ENCODE measurements at regions not wholly inside any gene's neighbourhood (a gene's known extent, or its start where the extent isn't known, plus 50 kb on each side); places are given as distances from the start of the nearest gene placed in this dataset.
A peak's percentile ranks its signal among the peaks of the same experiment; 100 is the strongest.

- no peak for ATAC-seq
Observed at GRCh38 chr12:92650228-92650822, 52.5 kb upstream of the PLEKHG7 start.

DNA sequence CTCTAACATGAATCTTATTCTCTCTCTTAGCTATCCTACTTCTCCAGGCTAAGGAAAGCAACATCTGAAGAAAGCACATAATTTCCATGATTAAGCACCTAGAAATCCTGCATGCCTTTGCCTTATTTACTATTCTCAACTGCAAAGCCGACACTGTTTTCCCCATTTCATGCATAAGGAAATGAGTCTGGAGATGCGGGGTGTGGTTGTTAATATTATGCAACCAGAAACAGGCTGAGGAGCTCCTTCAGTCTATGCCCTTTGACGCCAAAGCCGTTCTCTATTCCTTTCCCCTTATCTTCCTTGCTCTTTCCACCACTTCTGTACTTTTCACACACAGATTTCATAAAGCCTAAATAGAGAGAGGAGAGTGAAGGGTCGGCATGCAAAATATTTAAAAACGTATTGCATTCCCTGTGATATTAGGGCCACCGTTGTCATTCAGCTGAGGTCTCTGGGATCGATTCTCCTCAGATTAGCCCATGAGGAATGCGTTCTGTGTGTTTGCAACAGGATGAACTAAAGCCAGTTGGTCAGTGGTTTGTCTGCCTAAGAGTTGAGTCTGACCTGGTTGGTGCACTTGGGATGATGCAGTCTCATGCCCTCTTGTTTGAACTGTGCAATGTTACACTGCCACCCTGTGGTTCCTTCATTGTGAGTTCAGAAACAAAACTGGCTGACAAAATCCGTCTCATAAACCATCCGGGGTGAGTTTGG, 53.1 kb upstream of the PLEKHG7 start:
- peak; percentile 84 for ATAC-seq

DNA sequence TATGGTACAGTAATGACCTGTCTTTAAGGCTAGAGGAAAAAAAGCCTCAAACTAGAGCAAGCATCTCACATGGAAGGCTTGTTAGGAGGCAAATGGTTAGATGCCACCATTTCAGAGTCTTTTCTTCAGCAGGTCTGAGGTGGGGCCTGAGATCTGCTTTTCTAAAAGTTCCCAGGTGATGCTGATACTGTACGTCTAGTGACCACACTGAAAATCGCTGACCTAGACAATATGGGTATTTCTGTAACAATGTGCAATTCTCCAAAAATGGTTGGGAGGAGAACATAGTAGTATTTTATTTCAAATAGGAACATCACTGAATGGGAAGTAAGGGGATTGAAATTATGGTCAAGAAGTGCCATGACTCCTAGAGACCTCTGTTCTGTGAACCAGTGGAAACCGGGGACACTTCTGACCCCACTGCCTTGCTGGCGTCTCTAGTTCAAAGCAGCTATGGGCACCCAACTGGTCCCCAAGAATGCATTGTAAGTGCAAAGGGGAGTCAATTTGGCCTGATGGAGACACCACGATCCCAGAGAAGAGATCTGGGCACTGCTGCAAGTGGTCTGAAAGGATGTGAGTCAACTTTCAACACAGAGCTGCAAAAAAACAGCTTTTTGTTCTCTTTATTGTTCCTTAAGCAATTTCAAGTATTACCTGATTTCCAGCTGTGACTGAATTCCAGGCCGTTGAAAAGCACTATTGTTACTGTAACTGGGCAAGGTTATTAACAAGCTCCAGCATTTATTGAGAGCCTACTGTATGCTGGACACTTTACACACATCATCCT, 54.4 kb upstream of the PLEKHG7 start:
- ATAC-seq, result no peak

DNA sequence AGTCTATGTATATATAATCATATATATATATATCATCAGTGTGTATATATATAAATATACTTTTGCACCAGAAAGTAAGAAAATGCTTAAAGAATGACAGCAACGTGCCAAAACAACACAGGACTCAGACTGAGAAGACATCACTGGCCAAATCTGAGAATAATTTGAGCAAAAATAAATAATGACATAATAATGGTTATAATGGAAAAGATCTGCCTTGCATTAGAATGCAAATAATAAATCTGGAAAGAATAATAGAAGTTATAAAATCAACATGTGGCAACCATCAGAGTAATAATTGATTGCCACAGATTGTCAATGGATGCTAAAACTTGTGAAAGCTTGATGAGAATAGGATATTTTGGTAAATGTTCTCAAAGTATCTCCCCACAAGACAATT, 61.5 kb upstream of the PLEKHG7 start:
- ATAC-seq, result no peak

DNA sequence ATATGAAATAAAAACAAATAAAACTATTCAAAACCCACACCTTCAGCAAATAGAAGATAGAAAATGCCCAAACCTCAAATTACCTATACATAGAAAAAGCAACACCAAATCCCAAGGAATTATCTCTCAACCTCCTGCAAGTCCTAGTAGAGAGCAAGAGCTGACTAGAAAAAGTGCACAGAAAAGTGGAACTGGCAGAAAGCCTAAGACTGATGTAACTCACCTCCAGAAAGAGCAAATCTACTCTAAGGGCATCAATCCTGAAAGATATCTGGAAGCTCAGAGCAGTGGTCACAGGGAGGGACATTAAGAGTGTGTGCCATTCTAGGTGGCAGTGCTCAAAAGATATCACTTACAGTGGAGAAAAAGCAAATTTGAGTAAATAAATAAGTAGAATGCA, 62.1 kb upstream of the PLEKHG7 start:
- ATAC-seq, result no peak

GRCh38 chr12:92639017-92639416, 63.8 kb upstream of the PLEKHG7 start:
- no peak for ATAC-seq

DNA sequence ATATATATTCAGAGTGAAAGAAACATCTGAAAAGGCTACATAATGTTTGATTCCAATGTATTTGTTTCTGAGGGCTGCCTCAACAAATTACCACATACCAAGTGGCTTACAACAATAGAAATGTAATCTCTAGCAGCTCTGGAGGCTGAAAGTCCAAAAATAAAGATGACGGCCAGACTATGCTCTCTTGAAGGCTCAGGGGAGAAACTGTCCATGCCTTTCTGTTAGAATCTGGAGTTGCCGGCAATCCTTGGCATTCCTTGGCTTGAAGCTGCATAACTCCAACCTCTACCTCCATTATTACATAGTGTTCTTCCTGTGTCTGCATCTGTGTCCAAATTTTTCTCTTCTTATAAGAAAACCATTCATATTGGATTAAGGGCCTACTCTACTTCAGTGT, 68.1 kb upstream of the PLEKHG7 start:
- ATAC-seq, result no peak

DNA sequence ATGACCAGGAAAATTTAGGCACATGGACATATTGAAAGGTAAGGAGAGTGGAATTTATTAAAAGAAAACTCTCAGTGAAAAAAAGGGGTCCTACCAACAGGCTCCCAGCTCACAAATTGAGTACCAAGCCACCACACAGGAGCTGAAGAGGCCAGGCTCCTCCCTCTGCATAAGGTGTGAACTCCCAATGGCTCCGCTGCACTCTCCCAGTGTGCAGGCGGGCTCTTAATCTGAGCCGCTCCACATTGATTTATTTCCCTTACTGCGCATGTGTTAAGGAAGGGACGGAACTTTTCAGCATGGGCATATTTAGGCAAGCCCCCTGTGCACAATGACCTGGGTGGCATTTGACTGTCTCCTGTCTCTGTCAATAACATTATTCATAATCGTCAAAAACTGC, 68.6 kb upstream of the PLEKHG7 start:
- no peak for ATAC-seq

DNA sequence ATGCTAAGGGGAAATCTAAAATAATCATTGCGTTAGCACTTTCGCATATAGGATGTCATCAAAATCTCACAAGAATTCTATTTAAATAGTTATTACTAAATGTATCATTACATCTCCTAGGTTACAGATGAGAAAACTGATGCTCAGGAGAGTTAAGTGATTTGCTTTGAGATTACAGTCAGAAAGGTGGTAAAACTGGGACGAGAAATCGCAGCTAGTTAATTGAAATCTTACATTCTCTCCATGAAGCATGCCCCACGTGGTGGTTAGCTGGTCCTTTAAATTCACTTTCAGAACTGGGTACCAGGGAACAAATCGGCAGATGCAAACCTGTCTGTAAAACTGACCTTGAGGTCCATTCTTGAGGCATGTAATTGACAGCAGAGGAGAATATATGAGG, 71.8 kb upstream of the PLEKHG7 start:
- ATAC-seq, result no peak

DNA sequence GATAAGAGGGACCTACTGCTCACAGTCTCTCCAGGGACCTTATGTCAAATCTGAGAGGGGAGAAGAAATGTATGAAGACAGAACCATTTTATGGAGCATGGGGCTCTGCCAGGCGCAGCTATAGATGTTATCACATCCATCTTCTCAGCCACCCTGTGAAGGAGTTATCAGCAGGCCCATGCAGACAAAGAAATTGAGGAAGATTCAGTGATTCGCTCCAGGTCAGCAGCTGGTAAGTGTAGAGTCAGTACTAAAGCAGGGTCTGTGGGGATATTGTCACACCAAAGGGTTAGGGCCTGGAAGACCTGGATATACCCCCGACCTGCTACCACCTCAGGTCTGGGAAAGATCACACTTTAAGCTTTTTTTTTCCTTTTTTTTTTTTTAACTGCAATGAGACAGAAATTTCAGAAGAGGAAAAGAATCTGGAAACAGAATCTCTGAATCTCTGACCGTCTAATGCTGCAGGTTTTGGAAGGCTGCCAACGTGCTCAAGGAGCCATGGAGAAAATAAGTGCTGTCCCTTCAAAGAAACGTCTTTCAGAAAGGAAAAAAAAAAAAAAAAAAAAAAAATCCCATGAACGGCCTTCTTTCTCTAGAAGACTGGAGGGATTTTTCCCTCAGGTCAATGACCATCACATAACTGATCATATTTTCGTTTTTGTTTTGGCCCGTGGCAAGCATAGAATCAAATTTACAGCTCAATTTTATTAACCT, 73.3 kb upstream of the PLEKHG7 start:
- ATAC-seq, result no peak

- no peak for ATAC-seq
Observed at GRCh38 chr12:92628476-92628875, 74.3 kb upstream of the PLEKHG7 start.

DNA sequence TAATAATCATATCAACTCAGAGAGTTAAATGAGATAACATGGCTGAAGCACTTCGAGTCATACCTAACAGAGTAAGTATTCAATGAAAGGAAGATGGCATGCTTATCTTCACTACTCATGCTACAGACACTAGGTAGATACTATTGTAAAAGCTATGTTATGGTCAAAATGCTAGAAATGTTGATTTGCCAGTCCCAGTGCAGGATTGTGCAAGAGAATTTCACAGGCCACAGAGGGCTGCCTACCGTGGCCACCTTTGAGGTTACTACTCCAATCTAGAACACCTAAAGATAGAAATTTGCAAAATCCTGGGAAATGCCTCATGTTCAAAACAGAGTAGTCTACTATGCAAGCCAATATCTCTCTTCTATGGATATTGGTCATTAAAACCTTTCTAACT, 75.3 kb upstream of the PLEKHG7 start:
- no peak for ATAC-seq

- ATAC-seq, result peak; percentile 38 to 46
Observed at GRCh38 chr12:92625639-92626310, 77.0 kb upstream of the PLEKHG7 start.

DNA sequence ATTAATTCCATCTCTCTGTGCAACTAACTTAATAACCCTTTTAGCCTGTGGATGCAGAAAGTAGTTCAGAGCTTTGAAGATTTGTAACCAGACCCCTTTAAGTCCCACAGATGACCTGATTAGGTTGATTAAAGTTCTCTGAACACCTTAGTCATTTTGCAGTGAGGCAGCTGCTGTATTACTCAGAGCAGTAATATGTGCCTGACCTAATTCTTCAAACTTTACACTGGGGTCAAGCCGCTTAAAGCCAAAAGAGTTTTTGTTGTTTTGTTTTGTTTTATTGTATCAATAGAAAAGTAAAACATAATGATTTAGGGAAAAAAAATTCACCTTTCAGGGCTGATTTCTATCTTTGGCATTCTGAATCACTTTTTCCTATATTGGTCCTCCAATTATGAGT, 78.6 kb upstream of the PLEKHG7 start:
- peak; percentile 55 to 77 for ATAC-seq

GRCh38 chr12:92623386-92623785, 79.4 kb upstream of the PLEKHG7 start:
- no peak for ATAC-seq

- ATAC-seq, result no peak
Observed at GRCh38 chr12:92621833-92622232, 81.0 kb upstream of the PLEKHG7 start.

DNA sequence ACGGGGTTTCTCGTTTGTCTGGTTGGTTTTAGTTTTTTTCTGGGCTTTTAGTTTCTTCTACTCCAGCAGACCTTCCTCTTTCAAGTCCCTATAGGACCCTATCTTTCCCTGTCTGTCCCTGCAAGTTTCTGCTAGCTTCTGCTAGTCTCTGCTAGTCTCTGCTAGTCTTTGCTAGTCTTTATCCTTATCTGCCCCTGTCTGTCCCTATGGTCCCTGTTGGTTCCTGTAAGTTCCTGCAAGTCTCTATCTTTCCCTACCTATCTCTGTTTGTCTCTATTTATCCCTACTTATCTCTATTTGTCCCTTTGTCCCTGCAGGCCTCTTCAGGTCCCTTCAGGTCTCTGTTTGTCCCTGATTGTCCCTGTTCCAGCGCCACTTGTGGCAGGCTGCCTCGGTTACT, 81.5 kb upstream of the PLEKHG7 start:
- ATAC-seq, result no peak

DNA sequence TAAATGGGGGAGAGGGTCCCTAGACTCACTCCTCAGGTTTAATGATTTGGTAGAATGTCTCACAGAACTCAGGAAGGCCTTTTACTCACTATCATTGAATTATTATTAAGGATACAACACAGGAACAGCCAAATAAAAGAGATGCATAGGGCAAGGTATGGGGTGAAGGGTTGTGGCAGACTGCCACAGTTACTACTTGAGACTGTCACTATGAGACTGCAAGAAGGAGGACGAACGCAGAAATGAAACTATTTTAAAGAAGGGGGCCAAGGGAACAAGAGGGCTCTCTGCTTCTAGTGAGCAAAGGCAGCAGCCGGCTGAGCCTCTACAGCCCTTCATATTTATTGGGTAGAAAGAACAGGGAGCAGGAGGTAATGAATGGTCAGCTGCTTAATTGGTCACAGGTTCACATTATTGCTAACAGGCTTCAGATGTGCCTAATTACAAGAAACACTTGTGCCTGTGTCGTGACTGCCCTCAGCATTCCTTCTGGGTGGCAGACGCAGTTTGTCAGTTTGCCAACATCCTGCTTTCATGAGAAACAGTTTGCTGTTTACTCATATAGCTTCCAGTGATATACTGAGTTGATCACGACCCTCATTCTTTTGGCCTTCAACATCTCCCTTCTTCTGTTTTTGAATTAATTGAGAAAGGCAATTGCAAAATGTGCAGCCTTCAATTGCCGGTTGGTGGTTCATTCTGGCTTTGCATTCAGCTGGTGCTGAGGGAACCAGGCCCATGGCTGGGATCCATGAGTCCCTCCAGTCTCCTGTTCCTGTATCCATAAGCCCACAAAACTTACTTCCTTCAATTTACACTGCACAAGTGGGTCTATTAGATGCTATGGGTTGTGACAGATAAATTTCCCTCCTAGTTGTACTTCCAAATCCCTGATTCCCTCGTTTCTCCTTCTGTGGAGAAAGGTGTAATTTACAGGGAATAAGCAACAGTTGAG, 82.8 kb upstream of the PLEKHG7 start:
- no peak for ATAC-seq

- no peak for ATAC-seq
Observed at GRCh38 chr12:92619026-92619425, 83.8 kb upstream of the PLEKHG7 start.

DNA sequence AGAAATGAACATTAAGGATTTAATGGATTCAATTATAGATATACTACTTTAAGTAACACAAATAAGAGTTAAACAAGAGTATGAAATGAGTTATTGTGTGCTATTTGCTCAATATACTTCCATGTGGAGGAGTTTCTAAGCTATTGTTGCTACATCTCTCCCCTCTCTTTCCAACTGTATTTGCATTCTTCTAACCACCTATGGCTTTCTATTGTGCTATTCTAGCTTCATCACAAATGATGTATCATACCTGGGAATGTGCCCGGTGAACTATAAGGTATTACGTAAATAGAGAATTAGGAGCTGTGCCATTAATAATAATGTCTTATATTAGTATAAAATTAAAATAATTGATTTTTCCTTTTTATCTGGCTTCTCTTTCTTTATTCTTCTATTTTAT, 87.1 kb upstream of the PLEKHG7 start:
- ATAC-seq, result no peak

DNA sequence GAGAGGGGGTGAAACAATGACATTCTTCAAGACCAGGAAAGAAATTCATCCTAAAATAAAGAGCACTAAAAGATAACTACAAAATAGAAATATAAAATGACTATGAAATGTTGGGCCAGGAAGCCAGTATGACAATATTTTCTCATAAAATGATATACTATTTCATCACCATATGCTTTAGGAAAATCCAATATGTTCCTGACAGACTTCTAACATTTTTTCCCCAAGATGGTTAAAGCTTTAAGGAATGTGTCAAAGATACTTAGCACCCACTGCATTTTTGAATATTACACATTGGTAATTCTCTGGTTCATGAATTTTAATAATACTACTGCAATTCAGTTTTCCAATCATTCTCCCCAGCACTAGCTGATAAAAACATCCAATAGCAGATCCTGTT, 87.7 kb upstream of the PLEKHG7 start:
- no peak for ATAC-seq

DNA sequence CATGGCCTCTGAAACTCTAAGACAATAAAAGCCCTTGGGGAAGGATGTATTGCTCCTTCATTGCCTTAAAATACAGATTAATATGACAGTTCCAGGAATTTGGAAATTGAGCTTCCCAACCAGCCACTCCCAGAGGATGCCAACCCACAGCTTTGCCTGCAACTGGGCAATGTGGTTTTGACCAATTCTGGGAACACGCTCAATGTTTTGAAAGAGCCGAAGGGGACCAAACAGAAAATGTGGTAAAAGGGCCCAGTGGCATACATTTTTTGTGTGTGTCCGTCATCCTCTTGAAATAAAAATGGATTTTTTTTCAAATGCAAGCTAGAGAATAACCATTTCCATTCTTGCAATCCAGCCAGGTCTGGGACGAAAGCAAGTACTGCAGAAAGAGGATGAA, 88.3 kb upstream of the PLEKHG7 start:
- no peak for ATAC-seq
